Pancreas (tissue), 10 donors: ENCODE measurements at regions not wholly inside any gene's neighbourhood (a gene's known extent, or its start where the extent isn't known, plus 50 kb on each side); places are given as distances from the start of the nearest gene placed in this dataset.

Experiments
- ATAC-seq, 4 donors: fragments of 200-7000 bp; cut with Tn5 transposase; one replicate each; pipeline versions ENCODE4 v1.8.0 to v1.9.1; 2020; ENCODE audit warnings: mild to moderate bottlenecking in 4 of 4, moderate library complexity in 4 of 4
- DNase-seq, 6 donors: peaks; one replicate each; pipeline ENCODE4 v3.0.0-alpha.2; 2020
- FAIRE-seq: peaks from 2 replicates; lab custom pipeline; 2012; peaks lifted over from hg19 to GRCh38; lab: Jason Lieb, UNC
- H3K27ac ChIP-seq, 4 donors: fragments of 200-600 bp; sonication (generic); 1 replicate in 3 of 4; 2 replicates in 1 of 4; pipeline versions ENCODE4 v1.5.0 to v1.8.0; 2020
- H3K27me3 ChIP-seq, 4 donors: fragments of 200-600 bp; one replicate each; pipeline ENCODE4 v1.8.0; 2021
- H3K36me3 ChIP-seq, 3 donors: fragments of 200-600 bp; sonication (generic) in 1 of 3; one replicate each; pipeline versions ENCODE4 v1.5.0 to v1.8.0; 2020 to 2021
- H3K4me1 ChIP-seq, 3 donors: fragments of 200-600 bp; one replicate each; pipeline ENCODE4 v1.8.0; 2021
- H3K4me3 ChIP-seq, 4 donors: fragments of 200-600 bp; sonication (generic) in 2 of 4; one replicate each; pipeline versions ENCODE4 v1.5.0 to v1.8.0; 2020 to 2021
- H3K9me3 ChIP-seq, 4 donors: fragments of 200-600 bp; one replicate each; pipeline ENCODE4 v1.8.0; 2021
- WGBS, 2 donors: extraction: QIAGEN DNeasy Blood & Tissue Kit; methylation state at CpG; one replicate each; pipeline ENCODE4 v1.1.7; 2013; 5-methylcytosine and 5-hydroxymethylcytosine counted together
- intact Hi-C, 3 donors: fragments of 100-400 bp; cut with DNase I; formaldehyde crosslinking; loops; one replicate each; pipeline versions ENCODE4 v1.11.1 to v1.14.2; 2022
- TF ChIP-seq, protein P1 (sequence below), 4 donors: fragments of 200-600 bp; sonication (generic) in 3 of 4; IDR thresholded peaks; one replicate each; pipeline versions ENCODE4 v1.5.0 to v1.8.0; 2021; ENCODE audit warnings: antibody characterized with exemption in 4 of 4
- donor health status: healthy with polysubstance abuse.
- donor health status: DM: no; HTN: no; CAD: no; lungs with moderate emphysema.
- donor health status: DM: no; HTN: no; CAD: no.
- donor health status: control.
- donor health status: control.
- donor health status: Bipolar disorder and iron deficiency.
- donor health status: DM: yes; HTN: yes; CAD: no.
- donor health status: DM: no; HTN: no; CAD: no.
- donor health status: DM: no; HTN: no; CAD: no.
- donor health status: DM: yes; HTN: yes; CAD: no.

- intact Hi-C loops = no loop called here
- FAIRE-seq = no peak
- peak in 1 of 4 donors; percentile 12 for ATAC-seq
Measured at GRCh38 chr4:140316799-140317198, 56.6 kb upstream of the SCOC start.

GRCh38 chr4:140315970-140316369 lies 57.5 kb upstream of the SCOC start:
- ATAC-seq (no peak), DNase-seq (no peak), FAIRE-seq (no peak)
- WGBS, 2 donors = 86 to 90% methylated on average over 2 of the region's 2 CpGs
- H3K9me3 ChIP-seq = no peaks in the 10 kb centered on the region
- no peak overlapping the region for H3K27ac ChIP-seq
- TF ChIP-seq, protein P1, sequence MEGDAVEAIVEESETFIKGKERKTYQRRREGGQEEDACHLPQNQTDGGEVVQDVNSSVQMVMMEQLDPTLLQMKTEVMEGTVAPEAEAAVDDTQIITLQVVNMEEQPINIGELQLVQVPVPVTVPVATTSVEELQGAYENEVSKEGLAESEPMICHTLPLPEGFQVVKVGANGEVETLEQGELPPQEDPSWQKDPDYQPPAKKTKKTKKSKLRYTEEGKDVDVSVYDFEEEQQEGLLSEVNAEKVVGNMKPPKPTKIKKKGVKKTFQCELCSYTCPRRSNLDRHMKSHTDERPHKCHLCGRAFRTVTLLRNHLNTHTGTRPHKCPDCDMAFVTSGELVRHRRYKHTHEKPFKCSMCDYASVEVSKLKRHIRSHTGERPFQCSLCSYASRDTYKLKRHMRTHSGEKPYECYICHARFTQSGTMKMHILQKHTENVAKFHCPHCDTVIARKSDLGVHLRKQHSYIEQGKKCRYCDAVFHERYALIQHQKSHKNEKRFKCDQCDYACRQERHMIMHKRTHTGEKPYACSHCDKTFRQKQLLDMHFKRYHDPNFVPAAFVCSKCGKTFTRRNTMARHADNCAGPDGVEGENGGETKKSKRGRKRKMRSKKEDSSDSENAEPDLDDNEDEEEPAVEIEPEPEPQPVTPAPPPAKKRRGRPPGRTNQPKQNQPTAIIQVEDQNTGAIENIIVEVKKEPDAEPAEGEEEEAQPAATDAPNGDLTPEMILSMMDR (IDR thresholded peaks at IDR 0.05) = no peak
- H3K27me3 ChIP-seq = no peaks in the 10 kb centered on the region
- H3K36me3 ChIP-seq = no peaks in the 10 kb centered on the region
- no peaks in the 10 kb centered on the region for H3K4me1 ChIP-seq
- no peak overlapping the region for H3K4me3 ChIP-seq
- intact Hi-C loops = no loop called here

More at GRCh38 chr4:140316799-140317198, 56.6 kb upstream of the SCOC start:
- Histone ChIP-seq H3K27ac (no peak overlapping the region), H3K9me3 (no peaks in the 10 kb centered on the region), H3K4me1 (no peaks in the 10 kb centered on the region), H3K4me3 (no peak overlapping the region), H3K27me3 (no peaks in the 10 kb centered on the region), H3K36me3 (no peaks in the 10 kb centered on the region)
- DNase-seq = no peak
- 34 to 42% methylated on average over 5 of the region's 5 CpGs for WGBS, 2 donors
- TF ChIP-seq, protein P1 (IDR thresholded peaks at IDR 0.05) = no peak

DNA sequence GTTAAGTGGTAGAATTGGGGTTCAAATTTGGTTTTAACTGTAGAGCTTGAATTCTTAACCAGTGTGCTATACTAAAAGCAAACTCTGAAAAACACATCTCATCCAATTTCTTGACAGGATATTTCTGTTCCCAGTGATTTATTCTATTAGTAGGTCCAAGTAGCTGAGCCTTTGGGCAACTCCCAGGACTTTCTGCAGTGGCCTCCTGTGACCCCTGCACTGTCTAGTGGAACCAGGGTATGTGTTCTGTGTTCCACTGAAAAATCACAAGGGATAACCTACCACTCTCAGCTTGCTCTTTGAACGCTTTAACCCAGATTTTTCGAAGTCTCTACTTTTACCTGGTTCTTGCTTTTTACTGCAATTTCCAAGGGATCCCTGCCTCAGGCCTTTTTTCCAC lies 58.0 kb upstream of the SCOC start:
- Histone ChIP-seq H3K9me3 (no peaks in the 10 kb centered on the region), H3K27ac (no peak overlapping the region), H3K36me3 (no peaks in the 10 kb centered on the region), H3K4me1 (no peaks in the 10 kb centered on the region), H3K27me3 (no peaks in the 10 kb centered on the region), H3K4me3 (no peak overlapping the region)
- no peak for FAIRE-seq
- intact Hi-C loops = no loop called here
- TF ChIP-seq, protein P1 (IDR thresholded peaks at IDR 0.05) = no peak
- ATAC-seq = no peak
- DNase-seq = no peak
- WGBS, 2 donors = 90 to 100% methylated on average over 2 of the region's 2 CpGs

- Histone ChIP-seq H3K9me3 (no peaks in the 10 kb centered on the region), H3K4me1 (no peaks in the 10 kb centered on the region), H3K4me3 (no peak overlapping the region), H3K27ac (no peak overlapping the region), H3K36me3 (no peaks in the 10 kb centered on the region), H3K27me3 (no peaks in the 10 kb centered on the region)
- 93 to 95% methylated on average over 1 of the region's 1 CpG for WGBS, 2 donors
- DNase-seq = no peak
- no peak for FAIRE-seq
- ATAC-seq = no peak
- TF ChIP-seq, protein P1 (IDR thresholded peaks at IDR 0.05) = no peak
- intact Hi-C loops = no loop called here
Measured at GRCh38 chr4:140315019-140315418, 58.4 kb upstream of the SCOC start.

- Histone ChIP-seq H3K36me3 (no peaks in the 10 kb centered on the region), H3K4me3 (no peak overlapping the region), H3K27ac (no peak overlapping the region), H3K27me3 (no peaks in the 10 kb centered on the region), H3K4me1 (no peaks in the 10 kb centered on the region), H3K9me3 (no peaks in the 10 kb centered on the region)
- FAIRE-seq = no peak
- intact Hi-C loops = no loop called here
- WGBS, 2 donors = 64 to 67% methylated on average over 2 of the region's 2 CpGs
- TF ChIP-seq, protein P1 (IDR thresholded peaks at IDR 0.05) = no peak
- ATAC-seq = no peak
- DNase-seq = no peak
Measured at GRCh38 chr4:140312100-140312499, 61.3 kb upstream of the SCOC start.
